Skin epidermis (tissue), 12 donors: ENCODE measurements at regions not wholly inside any gene's neighbourhood (a gene's known extent, or its start where the extent isn't known, plus 50 kb on each side); places are given as distances from the start of the nearest gene placed in this dataset.

ENCODE experiments used
- H3K27ac ChIP-seq, 21 experiments: fragments of 200-600 bp; sonication (generic) in 11 of 21; one replicate each; pipeline ENCODE4 v1.5.0; 2020; ENCODE audit warnings: mild to moderate bottlenecking in 3 of 21, inconsistent platforms in 2 of 21, moderate library complexity in 2 of 21
- H3K4me3 ChIP-seq, 7 experiments: fragments of 200-600 bp; sonication (generic) in 2 of 7; one replicate each; pipeline ENCODE4 v1.5.0; 2020; ENCODE audit warnings: inconsistent platforms in 2 of 7, mild to moderate bottlenecking in 2 of 7, moderate library complexity in 1 of 7

DNA sequence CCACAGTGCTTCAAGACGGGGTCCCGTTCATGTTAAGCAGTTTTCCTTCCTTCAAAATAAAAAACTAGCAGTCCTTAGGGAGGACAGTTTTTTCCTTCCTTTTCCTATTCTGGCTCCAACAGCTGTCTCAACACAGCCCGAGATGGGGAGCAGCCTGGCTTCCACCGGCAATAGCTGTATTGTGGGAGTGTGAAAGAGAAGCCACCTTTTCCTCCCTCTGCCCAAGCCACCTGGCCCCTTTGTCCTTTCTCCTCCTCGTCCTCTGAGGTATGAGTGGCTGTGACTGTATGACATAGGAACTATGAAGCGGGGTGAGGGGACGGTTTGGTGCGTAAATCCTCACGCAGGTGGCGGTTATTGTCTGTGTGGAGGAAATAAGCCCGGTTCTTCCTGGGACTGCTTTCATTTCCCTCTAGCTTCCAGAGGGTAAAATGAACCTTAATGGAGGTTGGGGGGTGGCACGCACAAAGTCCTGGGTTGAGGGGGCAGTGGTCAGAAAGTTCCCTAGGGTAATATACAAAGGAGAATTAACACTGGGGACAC, 292.0 kb upstream of the DMRT1 start:
- Histone ChIP-seq H3K4me3 (no peak overlapping the region), H3K27ac (no peak overlapping the region)

DNA sequence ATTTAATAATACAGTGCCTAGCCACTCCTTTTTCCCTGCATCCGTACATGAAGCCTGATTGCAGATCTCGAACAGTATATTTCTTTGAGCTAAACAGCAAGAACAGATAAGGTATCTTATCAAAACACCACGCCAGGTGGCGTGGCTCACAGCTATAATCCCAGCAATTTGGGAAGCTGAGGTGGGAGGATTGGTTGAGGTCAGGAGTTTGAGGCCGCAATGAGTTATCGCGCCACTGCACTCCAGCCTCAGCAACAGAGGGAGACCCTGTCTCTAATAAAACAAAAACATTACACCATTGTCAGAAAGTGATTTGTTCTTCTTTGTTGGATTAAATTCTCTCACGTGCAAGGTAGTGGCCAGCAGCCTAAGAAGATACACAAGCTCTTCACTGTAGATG, 291.2 kb upstream of the DMRT1 start:
- no peak overlapping the region for H3K27ac ChIP-seq
- no peak overlapping the region for H3K4me3 ChIP-seq

- Histone ChIP-seq H3K4me3 (no peak overlapping the region), H3K27ac (no peak overlapping the region)
Measured at GRCh38 chr9:551986-552929, 289.2 kb upstream of the DMRT1 start.

GRCh38 chr9:555493-555892, 286.0 kb upstream of the DMRT1 start:
- Histone ChIP-seq H3K27ac (no peak overlapping the region), H3K4me3 (no peak overlapping the region)

DNA sequence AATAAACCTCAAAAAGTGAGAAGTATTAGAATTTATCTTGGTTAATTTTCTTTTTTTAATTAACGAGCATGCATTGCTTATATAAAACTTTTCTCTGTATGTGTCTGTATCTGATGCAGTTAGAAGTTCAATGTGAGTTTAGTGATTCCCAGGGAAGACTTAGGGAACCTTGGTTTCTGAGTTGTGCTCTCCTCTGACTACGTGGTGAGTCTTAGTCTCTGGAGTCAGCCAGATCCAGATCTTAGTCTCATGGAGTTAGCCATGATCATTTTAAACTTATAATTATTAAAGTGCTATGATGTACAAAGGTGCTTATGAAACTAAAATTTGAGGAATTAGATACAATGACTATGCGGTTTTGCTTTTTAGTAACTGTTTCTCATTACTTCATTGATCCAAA, 285.3 kb upstream of the DMRT1 start:
- H3K27ac ChIP-seq, result no peak overlapping the region

GRCh38 chr9:556675-557074, 284.8 kb upstream of the DMRT1 start:
- no peak overlapping the region for H3K27ac ChIP-seq
- H3K4me3 ChIP-seq, result no peak overlapping the region

More for the DNA sequence above, 285.3 kb upstream of the DMRT1 start:
- H3K4me3 ChIP-seq, result no peak overlapping the region

DNA sequence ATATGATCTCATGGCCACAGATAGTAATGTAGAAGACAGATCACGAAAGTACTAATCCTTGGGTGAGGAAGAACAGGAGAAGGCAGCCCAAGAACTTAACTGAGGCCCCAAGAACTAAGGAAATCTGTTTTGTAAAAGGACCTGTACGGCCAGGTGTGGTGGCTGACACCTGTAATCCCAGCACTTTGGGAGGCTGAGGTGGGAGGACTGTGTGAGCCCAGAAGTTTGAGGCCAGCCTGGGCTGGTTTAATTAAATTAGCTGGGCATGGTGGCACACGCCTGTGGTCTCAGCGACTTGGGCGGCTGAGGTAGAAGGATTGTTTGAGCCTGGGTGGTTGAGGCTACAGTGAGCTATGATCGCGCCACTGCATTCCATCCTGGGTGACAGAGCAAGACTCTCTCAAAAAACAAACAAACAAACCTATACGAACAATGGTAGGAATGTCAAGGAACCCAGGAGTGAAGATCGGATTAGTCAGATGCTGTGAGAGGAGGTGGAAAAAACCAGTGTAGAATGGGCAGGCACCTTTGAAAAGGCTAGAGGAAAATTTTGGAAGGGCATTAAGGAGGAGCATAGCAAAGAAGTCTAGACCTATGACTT, 283.8 kb upstream of the DMRT1 start:
- Histone ChIP-seq H3K27ac (no peak overlapping the region), H3K4me3 (no peak overlapping the region)

DNA sequence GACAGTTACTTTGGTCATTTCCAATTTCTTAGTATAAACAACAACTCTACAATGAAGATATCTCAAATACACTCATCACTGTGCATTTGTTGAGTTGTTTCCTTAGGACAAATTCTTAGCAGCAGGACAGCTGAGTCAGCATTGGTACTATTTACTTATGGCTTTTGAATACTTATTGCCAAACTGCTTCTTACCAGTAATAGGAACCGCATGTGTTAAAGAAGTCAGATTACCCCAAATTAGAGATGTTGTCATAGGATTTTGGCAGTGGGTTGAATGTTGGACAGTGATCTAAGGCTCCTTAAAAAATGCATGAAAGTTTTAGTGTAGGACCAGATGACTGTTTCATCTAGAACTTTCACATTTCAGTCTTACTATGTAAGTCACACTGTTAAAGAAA, 280.1 kb upstream of the DMRT1 start:
- Histone ChIP-seq H3K27ac (no peak overlapping the region), H3K4me3 (no peak overlapping the region)

GRCh38 chr9:563200-563599, 278.3 kb upstream of the DMRT1 start:
- H3K4me3 ChIP-seq, result no peak overlapping the region

GRCh38 chr9:565528-565927, 276.0 kb upstream of the DMRT1 start:
- Histone ChIP-seq H3K27ac (no peak overlapping the region), H3K4me3 (no peak overlapping the region)

More at GRCh38 chr9:563200-563599, 278.3 kb upstream of the DMRT1 start:
- H3K27ac ChIP-seq, result no peak overlapping the region

DNA sequence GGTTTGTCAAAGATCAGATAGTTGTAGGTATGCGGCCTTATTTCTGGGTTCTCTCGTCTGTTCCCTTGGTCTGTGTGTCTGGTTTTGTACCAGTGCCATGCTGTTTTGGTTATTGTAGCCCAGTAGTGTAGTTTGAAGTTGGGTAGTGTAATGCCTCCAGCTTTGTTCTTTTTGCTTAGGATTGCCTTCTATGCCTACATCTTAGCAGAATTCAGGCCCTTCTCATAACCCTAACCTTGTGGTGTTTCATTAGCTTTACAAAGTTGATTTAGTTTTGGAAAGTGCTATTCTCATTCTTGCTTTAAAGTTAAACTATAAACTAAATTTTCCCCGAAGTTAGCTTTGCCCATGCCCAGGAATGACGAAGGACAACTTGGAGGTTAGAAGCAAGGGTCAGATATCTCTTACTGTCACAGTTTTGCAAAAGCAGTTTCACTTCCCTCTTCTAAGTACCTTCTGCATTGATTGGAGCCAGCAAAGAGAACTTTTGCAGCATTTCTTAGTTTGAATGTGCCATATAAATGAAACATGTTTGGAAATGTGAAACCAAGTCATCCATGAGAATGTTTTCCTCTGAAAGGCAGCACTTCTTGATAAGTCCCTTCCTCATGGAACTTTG, 274.3 kb upstream of the DMRT1 start:
- H3K4me3 ChIP-seq, result no peak overlapping the region
- no peak overlapping the region for H3K27ac ChIP-seq

GRCh38 chr9:567747-568305, 273.7 kb upstream of the DMRT1 start:
- H3K27ac ChIP-seq, result no peak overlapping the region
- H3K4me3 ChIP-seq, result no peak overlapping the region

DNA sequence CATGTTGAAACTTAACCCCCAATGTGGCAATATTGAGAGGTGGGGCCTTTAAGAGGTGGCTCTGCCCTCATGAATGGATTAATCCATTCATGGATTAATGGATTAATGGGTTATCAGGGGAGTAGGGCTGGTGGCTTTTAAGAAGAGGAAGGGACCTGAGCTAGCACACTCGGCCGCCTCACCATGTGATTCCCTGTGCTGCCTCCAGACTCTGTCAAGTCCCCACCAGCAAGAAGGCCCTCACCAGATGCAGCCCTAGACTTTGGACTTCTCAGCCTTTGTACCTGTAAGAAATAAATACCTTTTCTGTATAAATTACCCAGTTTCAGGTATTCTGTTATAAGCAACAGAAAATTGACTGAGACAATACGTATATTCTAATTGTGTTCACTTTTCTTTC, 272.2 kb upstream of the DMRT1 start:
- Histone ChIP-seq H3K27ac (no peak overlapping the region), H3K4me3 (no peak overlapping the region)

- Histone ChIP-seq H3K27ac (no peak overlapping the region), H3K4me3 (no peak overlapping the region)
Measured at GRCh38 chr9:570187-570586, 271.3 kb upstream of the DMRT1 start.

DNA sequence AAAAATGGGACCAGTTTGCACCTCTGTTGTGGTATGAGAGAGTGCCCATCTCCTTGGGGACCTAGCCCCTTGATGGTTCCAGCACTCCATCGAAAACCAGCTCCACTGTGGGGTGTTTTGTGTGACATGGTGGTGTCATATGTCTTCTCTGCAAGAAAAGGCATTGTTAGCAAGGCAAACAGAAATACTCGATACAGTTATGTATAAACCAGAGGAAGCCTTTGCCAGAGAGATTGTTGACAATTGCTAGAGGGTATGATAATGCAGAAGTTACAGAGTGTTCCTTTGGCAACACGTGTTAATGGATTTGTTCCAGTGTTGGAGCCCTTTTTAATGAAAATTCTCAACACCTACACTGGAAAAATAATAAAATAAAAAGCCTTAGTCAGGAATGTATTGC, 270.4 kb upstream of the DMRT1 start:
- Histone ChIP-seq H3K4me3 (no peak overlapping the region), H3K27ac (no peak overlapping the region)

DNA sequence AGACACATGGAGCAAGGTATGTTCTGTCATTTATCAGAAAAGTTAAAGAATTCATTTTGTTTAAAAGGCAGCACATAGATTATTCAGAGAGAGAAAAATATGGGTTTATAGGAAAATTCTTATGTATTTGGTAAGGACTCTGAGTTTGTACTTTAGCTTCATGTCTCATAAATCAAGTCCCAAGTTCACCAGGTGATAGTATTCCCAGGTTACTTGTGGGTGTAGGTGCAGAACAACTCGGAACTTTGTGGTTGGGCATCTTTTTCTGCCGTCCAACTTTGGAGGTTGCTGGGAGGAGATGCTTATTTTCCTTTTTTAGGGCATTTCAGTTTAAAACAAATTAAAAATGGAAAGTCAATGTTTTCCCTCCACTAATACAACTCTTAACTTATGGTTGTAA, 269.8 kb upstream of the DMRT1 start:
- no peak overlapping the region for H3K27ac ChIP-seq
- H3K4me3 ChIP-seq, result no peak overlapping the region

GRCh38 chr9:573691-574410, 267.6 kb upstream of the DMRT1 start:
- no peak overlapping the region for H3K4me3 ChIP-seq
- no peak overlapping the region for H3K27ac ChIP-seq

DNA sequence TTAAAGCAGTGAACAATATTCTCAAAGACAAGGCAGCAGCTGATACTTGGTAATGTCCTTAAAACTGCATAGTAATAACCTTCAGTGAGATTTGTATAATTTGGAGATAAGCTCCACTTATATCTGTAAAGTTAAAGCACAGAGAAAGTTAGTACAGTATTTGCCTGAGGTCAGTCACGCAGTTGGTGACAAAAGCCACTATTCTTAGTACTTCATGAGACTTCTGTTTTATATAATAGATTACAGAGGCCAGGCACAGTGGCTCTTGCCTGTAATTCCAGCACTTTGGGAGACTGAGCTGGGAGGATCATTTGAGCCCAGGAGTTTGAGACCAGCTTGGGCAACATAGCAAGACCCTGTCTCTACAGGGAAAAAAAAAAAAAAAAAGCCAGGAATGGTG, 266.4 kb upstream of the DMRT1 start:
- H3K27ac ChIP-seq, result no peak overlapping the region

GRCh38 chr9:580652-581342, 260.7 kb upstream of the DMRT1 start:
- Histone ChIP-seq H3K4me3 (no peak overlapping the region), H3K27ac (no peak overlapping the region)

More for the DNA sequence above, 266.4 kb upstream of the DMRT1 start:
- no peak overlapping the region for H3K4me3 ChIP-seq
